ENCODE measurements at regions not wholly inside any gene's neighbourhood (a gene's known extent, or its start where the extent isn't known, plus 50 kb on each side); places are given as distances from the start of the nearest gene placed in this dataset.

- Histone ChIP-seq H3K36me3 (ENCODE audit: control insufficient read depth, insufficient read depth, low read length) (no peaks in the 10 kb centered on the region), H3K27me3 (ENCODE audit: control insufficient read depth, insufficient read depth, low read length) (no peaks in the 10 kb centered on the region), H3K4me3 (ENCODE audit: low read depth in 2 of 2, low read length in 2 of 2) (no peak overlapping the region), H3K27ac (ENCODE audit: low read length) (no peak overlapping the region), H3K4me1 (ENCODE audit: control insufficient read depth, insufficient read depth, low read length) (no peaks in the 10 kb centered on the region), H3K9me3 (ENCODE audit: control insufficient read depth, insufficient read depth, low read depth, low read length) (no peaks in the 10 kb centered on the region)
- ChIA-PET CTCF (no interaction called here), POLR2A (no interaction called here)
- TF ChIP-seq REST (IDR thresholded peaks at IDR 0.05; ENCODE audit: insufficient read depth in 1 of 2, low read depth in 2 of 2, low read length in 1 of 2) (no peak), TCF7L2 (IDR thresholded peaks at IDR 0.05; ENCODE audit: low read depth, low read length) (no peak), CTCF (IDR thresholded peaks at IDR 0.05) (no peak), SIN3A (IDR thresholded peaks at IDR 0.05; ENCODE audit: borderline replicate concordance, insufficient read depth, low read depth, low read length) (no peak), POLR2AphosphoS5 (IDR thresholded peaks at IDR 0.05; ENCODE audit: low read depth, low read length) (no peak)
- in situ Hi-C loops (cut with HindIII; ENCODE audit: low pct_unique_long_range_greater_than_20kb, low sequenced_read_pairs) (no loop called here), intact Hi-C loops (cut with micrococcal nuclease; ENCODE audit: unreplicated experiment) (no loop called here)
- ATAC-seq (no peak), DNase-seq (ENCODE audit: low read depth, low spot score) (no peak)
- BruUV-seq (replicated peaks): no TSS peak
Measured at GRCh38 chr1:177593105-177593504, 376.8 kb downstream of the SEC16B start.

- DNase-seq (ENCODE audit: low read depth, low spot score) (no peak), ATAC-seq (no peak)
- Histone ChIP-seq H3K4me1 (ENCODE audit: control insufficient read depth, insufficient read depth, low read length) (no peaks in the 10 kb centered on the region), H3K27me3 (ENCODE audit: control insufficient read depth, insufficient read depth, low read length) (no peaks in the 10 kb centered on the region), H3K36me3 (ENCODE audit: control insufficient read depth, insufficient read depth, low read length) (no peaks in the 10 kb centered on the region), H3K9me3 (ENCODE audit: control insufficient read depth, insufficient read depth, low read depth, low read length) (no peaks in the 10 kb centered on the region), H3K4me3 (ENCODE audit: low read depth in 2 of 2, low read length in 2 of 2) (no peak overlapping the region), H3K27ac (ENCODE audit: low read length) (no peak overlapping the region)
- BruUV-seq (replicated peaks): no TSS peak
- intact Hi-C loops (cut with micrococcal nuclease; ENCODE audit: unreplicated experiment) (no loop called here), in situ Hi-C loops (cut with HindIII; ENCODE audit: low pct_unique_long_range_greater_than_20kb, low sequenced_read_pairs) (no loop called here)
- TF ChIP-seq CTCF (IDR thresholded peaks at IDR 0.05) (no peak), POLR2AphosphoS5 (IDR thresholded peaks at IDR 0.05; ENCODE audit: low read depth, low read length) (no peak), REST (IDR thresholded peaks at IDR 0.05; ENCODE audit: insufficient read depth in 1 of 2, low read depth in 2 of 2, low read length in 1 of 2) (no peak), TCF7L2 (IDR thresholded peaks at IDR 0.05; ENCODE audit: low read depth, low read length) (no peak)
- POLR2A ChIA-PET: no interaction called here
- CTCF ChIA-PET: no interaction called here
Measured at GRCh38 chr1:177592624-177593023, 377.2 kb downstream of the SEC16B start.

All from Panc1 (cell line).